ENCODE measurements at regions not wholly inside any gene's neighbourhood (a gene's known extent, or its start where the extent isn't known, plus 50 kb on each side); places are given as distances from the start of the nearest gene placed in this dataset.
A peak's percentile ranks its signal among the peaks of the same experiment; 100 is the strongest.

- no peak for TF ChIP-seq ZNF3 (CRISPR knock-in tag; IDR thresholded peaks at IDR 0.05)
- TF ChIP-seq SFPQ (IDR thresholded peaks at IDR 0.05; ENCODE audit: low read depth, low read length), result no peak
- TF ChIP-seq ZNF134 (CRISPR knock-in tag; conservative IDR thresholded peaks at IDR 0.05), result peak; percentile 46; the same call in 1 of the 2 replicates
- TF ChIP-seq NUFIP1 (IDR thresholded peaks at IDR 0.05; ENCODE audit: partially characterized antibody), result peak; percentile 92
- peak; percentile 65 for TF ChIP-seq FOSL1 (tag; conservative IDR thresholded peaks at IDR 0.05)
- TF ChIP-seq ZC3H4 (CRISPR knock-in tag; IDR thresholded peaks at IDR 0.05; ENCODE audit: borderline replicate concordance), result no peak
- no peak for TF ChIP-seq ZBTB1 (CRISPR knock-in tag; IDR thresholded peaks at IDR 0.05; ENCODE audit: borderline replicate concordance, low read depth)
- TF ChIP-seq NR3C1 (CRISPR knock-in tag; IDR thresholded peaks at IDR 0.05), result no peak
- TF ChIP-seq ZNF518B (CRISPR knock-in tag; IDR thresholded peaks at IDR 0.05), result no peak
- no peak for TF ChIP-seq MBD1 (CRISPR knock-in tag; IDR thresholded peaks at IDR 0.05)
- no peak for TF ChIP-seq RBM22 (IDR thresholded peaks at IDR 0.05; ENCODE audit: low read depth, low read length, poor library complexity, severe bottlenecking)
- peak; percentile 58 for TF ChIP-seq ZNF239 (CRISPR knock-in tag; IDR thresholded peaks at IDR 0.05)
- TF ChIP-seq HNRNPUL1 (IDR thresholded peaks at IDR 0.05; ENCODE audit: low read length), result no peak
- 0 out of 2 replicates have a peak, but pooled peaks have one; percentile 58 for TF ChIP-seq IFI16 (CRISPR knock-in tag; IDR thresholded peaks at IDR 0.05)
- TF ChIP-seq BMI1 (IDR thresholded peaks at IDR 0.05; ENCODE audit: low read length), result no peak
- peak; percentile 17; the same call in 1 of the 2 replicates for TF ChIP-seq BCL6 (CRISPR knock-in tag; IDR thresholded peaks at IDR 0.05)
- no peak for TF ChIP-seq SMARCA5 (IDR thresholded peaks at IDR 0.05)
- peak; percentile 95 for TF ChIP-seq DPF2 (IDR thresholded peaks at IDR 0.05)
- TF ChIP-seq NR2F6 (CRISPR knock-in tag; IDR thresholded peaks at IDR 0.05), result no peak
- TF ChIP-seq COPS2 (conservative IDR thresholded peaks at IDR 0.05), result no peak
- TF ChIP-seq SAFB2 (IDR thresholded peaks at IDR 0.05; ENCODE audit: borderline replicate concordance, low read depth, low read length, severe bottlenecking), result no peak
- no peak for TF ChIP-seq NCOA6 (IDR thresholded peaks at IDR 0.05)
- TF ChIP-seq FOXJ2 (tag; IDR thresholded peaks at IDR 0.05), result no peak
- no peak for TF ChIP-seq ZNF699 (CRISPR knock-in tag; IDR thresholded peaks at IDR 0.05; ENCODE audit: insufficient replicate concordance)
These were observed 134.5 kb upstream of the KLF3 start (continued) for GRCh38 chr4:38529189-38530115.

All from K562 (cell line).